CD4-positive, alpha-beta T cell treated with Interleukin-2 at 100 ng/mL for 4 hours (primary cell): ENCODE measurements at regions not wholly inside any gene's neighbourhood (a gene's known extent, or its start where the extent isn't known, plus 50 kb on each side); places are given as distances from the start of the nearest gene placed in this dataset.

Experiments
- DNase-seq: peaks from one replicate; pipeline ENCODE4 v3.0.0-alpha.2; 2020; ENCODE audit warnings: low spot score

GRCh38 chr10:109480836-109481235, 442.5 kb downstream of the XPNPEP1 start:
- DNase-seq = no peak

- no peak for DNase-seq
Observed at GRCh38 chr10:109475711-109476421, 447.4 kb downstream of the XPNPEP1 start.

- no peak for DNase-seq
Observed at GRCh38 chr10:109474812-109475211, 448.5 kb downstream of the XPNPEP1 start.

- DNase-seq = no peak
Observed at GRCh38 chr10:109474261-109474660, 449.1 kb downstream of the XPNPEP1 start.

- DNase-seq = no peak
Observed at GRCh38 chr10:109467551-109467950, 455.8 kb downstream of the XPNPEP1 start.

GRCh38 chr10:109464949-109465348, 458.4 kb downstream of the XPNPEP1 start:
- DNase-seq = no peak

- no peak for DNase-seq
Observed at GRCh38 chr10:109457302-109457638, 466.0 kb downstream of the XPNPEP1 start.

GRCh38 chr10:109456566-109457301, 466.6 kb downstream of the XPNPEP1 start:
- no peak for DNase-seq

- no peak for DNase-seq
Observed at GRCh38 chr10:109454691-109455090, 468.6 kb downstream of the XPNPEP1 start.

GRCh38 chr10:109451879-109452278, 471.4 kb downstream of the XPNPEP1 start:
- DNase-seq = no peak

- DNase-seq = no peak
Observed at GRCh38 chr10:109450702-109451101, 472.6 kb downstream of the XPNPEP1 start.

- DNase-seq = no peak
Observed at GRCh38 chr10:109433434-109433833, 489.9 kb downstream of the XPNPEP1 start.

- DNase-seq = no peak
Observed at GRCh38 chr10:109432281-109432680, 491.0 kb downstream of the XPNPEP1 start.

GRCh38 chr10:109430799-109431198, 492.5 kb downstream of the XPNPEP1 start:
- no peak for DNase-seq

- DNase-seq = no peak
Observed at GRCh38 chr10:109430043-109430760, 493.1 kb downstream of the XPNPEP1 start.

- DNase-seq = no peak
Observed at GRCh38 chr10:109428775-109429491, 494.4 kb downstream of the XPNPEP1 start.

- DNase-seq = no peak
Observed at GRCh38 chr10:109427411-109427810, 495.9 kb downstream of the XPNPEP1 start.

- no peak for DNase-seq
Observed at GRCh38 chr10:109426987-109427386, 496.3 kb downstream of the XPNPEP1 start.

GRCh38 chr10:109418795-109419194, 504.5 kb downstream of the XPNPEP1 start:
- no peak for DNase-seq

GRCh38 chr10:109417803-109418202, 505.5 kb downstream of the XPNPEP1 start:
- no peak for DNase-seq

GRCh38 chr10:109412353-109412752, 511.0 kb downstream of the XPNPEP1 start:
- DNase-seq = no peak

- no peak for DNase-seq
Observed at GRCh38 chr10:109411917-109412316, 511.4 kb downstream of the XPNPEP1 start.
